ENCODE measurements at regions not wholly inside any gene's neighbourhood (a gene's known extent, or its start where the extent isn't known, plus 50 kb on each side); places are given as distances from the start of the nearest gene placed in this dataset.
A peak's percentile ranks its signal among the peaks of the same experiment; 100 is the strongest.

- DNase-seq, result no peak
Observed at GRCh38 chr11:11710556-11710955, 88.8 kb upstream of the GALNT18 start.

DNA sequence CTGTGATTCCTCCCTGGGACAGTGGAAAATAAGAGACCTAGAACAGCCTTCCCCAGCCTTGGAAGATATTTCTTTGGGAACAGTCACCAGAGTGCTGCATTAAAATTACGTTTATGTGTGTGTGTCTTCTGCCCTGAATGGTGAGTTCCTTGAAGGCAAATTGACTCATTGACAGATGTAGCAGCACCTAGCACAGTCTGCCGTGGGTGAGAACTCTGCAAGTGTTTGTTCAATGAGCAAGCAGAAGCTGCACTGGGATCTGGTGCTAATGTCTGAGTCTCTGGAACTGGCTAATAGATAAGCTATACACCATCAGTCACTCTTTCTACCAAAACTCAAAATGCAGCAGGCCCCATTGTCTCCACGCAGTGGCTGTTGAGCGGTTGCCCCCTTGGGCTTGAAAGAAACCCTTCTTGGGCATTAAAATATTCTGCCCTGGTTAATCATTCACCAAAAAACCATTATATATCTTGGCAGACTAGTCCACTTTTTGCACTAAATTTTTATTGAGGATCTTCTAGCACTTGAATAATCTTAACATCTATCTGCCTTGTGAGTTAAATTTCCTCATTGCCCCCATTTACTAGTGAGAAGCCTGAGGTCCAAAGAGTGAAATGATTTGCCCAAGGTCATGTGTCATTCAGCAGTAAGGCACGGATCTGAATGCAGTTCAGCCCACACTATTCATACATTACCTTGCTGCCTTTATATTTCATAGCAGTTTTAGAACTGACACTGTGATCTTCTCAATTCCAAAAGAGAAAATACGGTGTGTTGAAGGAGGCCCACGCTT is 87.8 kb upstream of the GALNT18 start:
- DNase-seq, result no peak

GRCh38 chr11:11708256-11708655 is 86.5 kb upstream of the GALNT18 start:
- no peak for DNase-seq

DNA sequence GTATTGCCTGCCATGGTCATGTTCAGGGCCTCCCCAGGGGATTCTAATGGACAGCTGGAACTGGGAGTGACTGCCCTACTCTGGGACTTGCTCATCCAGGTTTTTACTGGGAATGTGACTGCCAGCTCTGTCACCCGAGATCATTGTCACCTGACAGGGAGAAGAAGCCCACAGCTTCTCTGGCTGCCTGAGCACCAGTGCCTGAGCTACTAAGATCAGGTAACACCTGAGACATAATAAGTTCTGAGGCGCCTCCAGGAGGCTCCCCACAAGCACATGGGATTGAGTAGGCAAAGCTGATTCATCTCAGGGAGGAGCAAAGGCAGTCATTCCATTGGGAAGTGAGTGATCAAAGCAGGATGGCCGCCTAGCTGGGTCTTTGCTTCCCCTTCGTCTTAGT is 84.2 kb upstream of the GALNT18 start:
- no peak for DNase-seq

- DNase-seq, result no peak
Observed at GRCh38 chr11:11703885-11704284, 82.1 kb upstream of the GALNT18 start.

DNA sequence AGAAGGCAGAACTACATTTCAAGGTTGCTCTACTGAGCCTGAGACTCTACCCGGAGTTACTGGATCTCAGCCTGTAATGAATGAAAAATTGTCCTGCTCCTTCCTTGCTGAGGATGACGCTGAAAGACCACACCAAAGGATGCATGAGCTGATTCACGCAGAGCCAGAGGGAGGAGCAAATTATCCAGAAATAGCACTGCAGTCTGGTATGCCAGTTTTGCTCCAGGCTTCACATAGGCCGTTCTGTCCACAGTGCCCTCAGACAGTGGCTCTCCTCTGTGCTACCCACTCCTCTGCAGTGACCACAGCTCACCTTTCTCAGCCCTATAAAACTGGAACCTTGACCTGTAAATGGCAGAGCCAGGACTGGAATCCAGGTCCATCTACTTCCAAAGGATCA is 79.3 kb upstream of the GALNT18 start:
- DNase-seq, result peak; percentile 21

DNA sequence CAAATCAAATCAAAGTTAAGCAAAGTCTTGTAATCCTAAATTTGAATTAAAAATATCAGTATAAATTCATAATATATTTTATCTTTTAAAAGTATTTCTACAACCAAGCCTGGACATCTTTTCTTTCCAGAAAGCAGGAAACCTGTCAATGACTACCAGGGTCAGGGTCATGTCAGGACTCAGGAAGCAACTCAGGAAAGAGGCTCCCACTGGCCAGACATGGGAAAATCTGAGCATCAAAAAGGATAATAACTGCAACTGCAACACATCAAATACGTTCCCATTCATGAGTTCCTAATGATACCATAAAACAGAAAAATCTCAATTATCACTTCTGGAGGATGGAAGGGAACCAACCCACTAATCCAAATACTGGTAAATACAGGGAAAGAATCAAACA is 76.0 kb upstream of the GALNT18 start:
- DNase-seq, result no peak

- no peak for DNase-seq
Observed at GRCh38 chr11:11691296-11692151, 69.7 kb upstream of the GALNT18 start.

DNA sequence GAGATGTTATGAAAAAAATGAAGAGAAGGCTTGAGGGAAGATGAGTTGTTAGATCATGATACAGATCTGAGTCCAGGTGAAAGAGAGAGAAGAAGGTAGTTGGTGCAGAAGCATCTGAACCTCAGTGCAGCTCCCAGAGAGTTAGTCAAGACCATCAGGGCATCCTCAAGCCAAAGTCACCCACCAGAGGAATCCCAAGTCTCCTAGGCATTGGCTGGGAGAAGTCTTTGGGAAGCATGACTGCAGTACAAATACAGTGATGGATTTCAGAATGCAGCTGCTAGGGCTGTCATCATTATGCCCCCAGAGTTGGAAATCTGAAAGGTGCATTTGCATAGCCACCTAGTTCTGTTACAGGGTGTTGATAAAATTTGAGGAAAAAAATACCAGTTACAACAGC is 59.7 kb upstream of the GALNT18 start:
- DNase-seq, result no peak

GRCh38 chr11:11677672-11678356 is 56.0 kb upstream of the GALNT18 start:
- no peak for DNase-seq

- DNase-seq, result no peak
Observed at GRCh38 chr11:11675671-11676181, 53.9 kb upstream of the GALNT18 start.

GRCh38 chr11:11672789-11673188 is 51.0 kb upstream of the GALNT18 start:
- DNase-seq, result no peak

GRCh38 chr11:11672101-11672500 is 50.3 kb upstream of the GALNT18 start:
- DNase-seq, result no peak

All from femur (tissue), 1 donor.